ENCODE measurements at regions not wholly inside any gene's neighbourhood (a gene's known extent, or its start where the extent isn't known, plus 50 kb on each side); places are given as distances from the start of the nearest gene placed in this dataset.

- Histone ChIP-seq H3K4me3 (ENCODE audit: low read depth in 2 of 2, low read length in 2 of 2) (no peak overlapping the region), H3K27me3 (ENCODE audit: control insufficient read depth, insufficient read depth, low read length) (no peaks in the 10 kb centered on the region; the same call in 1 of the 2 replicates), H3K36me3 (ENCODE audit: control insufficient read depth, insufficient read depth, low read length) (no peaks in the 10 kb centered on the region), H3K9me3 (ENCODE audit: control insufficient read depth, insufficient read depth, low read depth, low read length) (no peaks in the 10 kb centered on the region), H3K27ac (ENCODE audit: low read length) (no peak overlapping the region), H3K4me1 (ENCODE audit: control insufficient read depth, insufficient read depth, low read length) (no peaks in the 10 kb centered on the region)
- intact Hi-C loops (cut with micrococcal nuclease; ENCODE audit: unreplicated experiment) (no loop called here), in situ Hi-C loops (cut with HindIII; ENCODE audit: low pct_unique_long_range_greater_than_20kb, low sequenced_read_pairs) (no loop called here)
- POLR2A ChIA-PET, result interaction anchor here (0.5 kb wide), 1 partner anchor 57 kb away, joined by 3 read pairs; no protein-coding TSS in a partner anchor
- BruUV-seq (replicated peaks), result no TSS peak
- no peak for ATAC-seq
- no peak for DNase-seq (ENCODE audit: low read depth, low spot score)
- CTCF ChIA-PET, result no interaction called here
- no peak for TF ChIP-seq POLR2AphosphoS5 (IDR thresholded peaks at IDR 0.05; ENCODE audit: low read depth, low read length)
These were observed 179.4 kb upstream of the SDK2 start for GRCh38 chr17:73823684-73824083.

GRCh38 chr17:73824321-73824720 lies 180.1 kb upstream of the SDK2 start:
- no peak overlapping the region for H3K27ac ChIP-seq (ENCODE audit: low read length)
- H3K9me3 ChIP-seq (ENCODE audit: control insufficient read depth, insufficient read depth, low read depth, low read length), result no peaks in the 10 kb centered on the region
- no peak for ATAC-seq
- no peaks in the 10 kb centered on the region; the same call in 1 of the 2 replicates for H3K27me3 ChIP-seq (ENCODE audit: control insufficient read depth, insufficient read depth, low read length)
- H3K4me3 ChIP-seq (ENCODE audit: low read depth in 2 of 2, low read length in 2 of 2), result no peak overlapping the region
- no peaks in the 10 kb centered on the region for H3K36me3 ChIP-seq (ENCODE audit: control insufficient read depth, insufficient read depth, low read length)
- no peak for DNase-seq (ENCODE audit: low read depth, low spot score)
- intact Hi-C loops (cut with micrococcal nuclease; ENCODE audit: unreplicated experiment) (no loop called here), in situ Hi-C loops (cut with HindIII; ENCODE audit: low pct_unique_long_range_greater_than_20kb, low sequenced_read_pairs) (no loop called here)
- no peak for TF ChIP-seq CTCF (IDR thresholded peaks at IDR 0.05)
- TF ChIP-seq TCF7L2 (IDR thresholded peaks at IDR 0.05; ENCODE audit: low read depth, low read length), result no peak
- TF ChIP-seq SIN3A (IDR thresholded peaks at IDR 0.05; ENCODE audit: borderline replicate concordance, insufficient read depth, low read depth, low read length), result no peak
- TF ChIP-seq REST (IDR thresholded peaks at IDR 0.05; ENCODE audit: insufficient read depth in 1 of 2, low read depth in 2 of 2, low read length in 1 of 2), result no peak
- no peak for TF ChIP-seq POLR2AphosphoS5 (IDR thresholded peaks at IDR 0.05; ENCODE audit: low read depth, low read length)
- no TSS peak for BruUV-seq (replicated peaks)
- ChIA-PET POLR2A (no interaction called here), CTCF (no interaction called here)
- no peaks in the 10 kb centered on the region for H3K4me1 ChIP-seq (ENCODE audit: control insufficient read depth, insufficient read depth, low read length)

GRCh38 chr17:73826181-73826871 lies 182.1 kb upstream of the SDK2 start:
- H3K9me3 ChIP-seq (ENCODE audit: control insufficient read depth, insufficient read depth, low read depth, low read length), result no peaks in the 10 kb centered on the region
- H3K27ac ChIP-seq (ENCODE audit: low read length), result no peak overlapping the region
- intact Hi-C loops (cut with micrococcal nuclease; ENCODE audit: unreplicated experiment), result no loop called here
- BruUV-seq (replicated peaks), result no TSS peak
- no peaks in the 10 kb centered on the region for H3K4me1 ChIP-seq (ENCODE audit: control insufficient read depth, insufficient read depth, low read length)
- H3K4me3 ChIP-seq (ENCODE audit: low read depth in 2 of 2, low read length in 2 of 2), result no peak overlapping the region
- no peaks in the 10 kb centered on the region for H3K36me3 ChIP-seq (ENCODE audit: control insufficient read depth, insufficient read depth, low read length)
- ChIA-PET CTCF (no interaction called here), POLR2A (no interaction called here)
- ATAC-seq (no peak), DNase-seq (ENCODE audit: low read depth, low spot score) (no peak)
- TF ChIP-seq POLR2AphosphoS5 (IDR thresholded peaks at IDR 0.05; ENCODE audit: low read depth, low read length), result no peak
- TF ChIP-seq CTCF (IDR thresholded peaks at IDR 0.05), result no peak
- no peak for TF ChIP-seq TCF7L2 (IDR thresholded peaks at IDR 0.05; ENCODE audit: low read depth, low read length)
- no peaks in the 10 kb centered on the region; the same call in 1 of the 2 replicates for H3K27me3 ChIP-seq (ENCODE audit: control insufficient read depth, insufficient read depth, low read length)
- in situ Hi-C loops (cut with HindIII; ENCODE audit: low pct_unique_long_range_greater_than_20kb, low sequenced_read_pairs), result no loop called here

Data from Panc1 (cell line).